Pancreas (tissue), 10 donors: ENCODE measurements at regions not wholly inside any gene's neighbourhood (a gene's known extent, or its start where the extent isn't known, plus 50 kb on each side); places are given as distances from the start of the nearest gene placed in this dataset.

Source experiments
- ATAC-seq, 4 donors: fragments of 200-7000 bp; cut with Tn5 transposase; one replicate each; pipeline versions ENCODE4 v1.8.0 to v1.9.1; 2020; ENCODE audit warnings: mild to moderate bottlenecking in 4 of 4, moderate library complexity in 4 of 4
- DNase-seq, 6 donors: peaks; one replicate each; pipeline ENCODE4 v3.0.0-alpha.2; 2020
- FAIRE-seq: peaks from 2 replicates; lab custom pipeline; 2012; peaks lifted over from hg19 to GRCh38; lab: Jason Lieb, UNC
- H3K27ac ChIP-seq, 4 donors: fragments of 200-600 bp; sonication (generic); 1 replicate in 3 of 4; 2 replicates in 1 of 4; pipeline versions ENCODE4 v1.5.0 to v1.8.0; 2020
- H3K27me3 ChIP-seq, 4 donors: fragments of 200-600 bp; one replicate each; pipeline ENCODE4 v1.8.0; 2021
- H3K36me3 ChIP-seq, 3 donors: fragments of 200-600 bp; sonication (generic) in 1 of 3; one replicate each; pipeline versions ENCODE4 v1.5.0 to v1.8.0; 2020 to 2021
- H3K4me1 ChIP-seq, 3 donors: fragments of 200-600 bp; one replicate each; pipeline ENCODE4 v1.8.0; 2021
- H3K4me3 ChIP-seq, 4 donors: fragments of 200-600 bp; sonication (generic) in 2 of 4; one replicate each; pipeline versions ENCODE4 v1.5.0 to v1.8.0; 2020 to 2021
- H3K9me3 ChIP-seq, 4 donors: fragments of 200-600 bp; one replicate each; pipeline ENCODE4 v1.8.0; 2021
- WGBS, 2 donors: extraction: QIAGEN DNeasy Blood & Tissue Kit; methylation state at CpG; one replicate each; pipeline ENCODE4 v1.1.7; 2013; 5-methylcytosine and 5-hydroxymethylcytosine counted together
- intact Hi-C, 3 donors: fragments of 100-400 bp; cut with DNase I; formaldehyde crosslinking; loops; one replicate each; pipeline versions ENCODE4 v1.11.1 to v1.14.2; 2022
- TF ChIP-seq, protein P1 (sequence below), 4 donors: fragments of 200-600 bp; sonication (generic) in 3 of 4; IDR thresholded peaks; one replicate each; pipeline versions ENCODE4 v1.5.0 to v1.8.0; 2021; ENCODE audit warnings: antibody characterized with exemption in 4 of 4
- donor health status: healthy with polysubstance abuse.
- donor health status: DM: no; HTN: no; CAD: no; lungs with moderate emphysema.
- donor health status: DM: no; HTN: no; CAD: no.
- donor health status: control.
- donor health status: control.
- donor health status: Bipolar disorder and iron deficiency.
- donor health status: DM: yes; HTN: yes; CAD: no.
- donor health status: DM: no; HTN: no; CAD: no.
- donor health status: DM: no; HTN: no; CAD: no.
- donor health status: DM: yes; HTN: yes; CAD: no.

DNA sequence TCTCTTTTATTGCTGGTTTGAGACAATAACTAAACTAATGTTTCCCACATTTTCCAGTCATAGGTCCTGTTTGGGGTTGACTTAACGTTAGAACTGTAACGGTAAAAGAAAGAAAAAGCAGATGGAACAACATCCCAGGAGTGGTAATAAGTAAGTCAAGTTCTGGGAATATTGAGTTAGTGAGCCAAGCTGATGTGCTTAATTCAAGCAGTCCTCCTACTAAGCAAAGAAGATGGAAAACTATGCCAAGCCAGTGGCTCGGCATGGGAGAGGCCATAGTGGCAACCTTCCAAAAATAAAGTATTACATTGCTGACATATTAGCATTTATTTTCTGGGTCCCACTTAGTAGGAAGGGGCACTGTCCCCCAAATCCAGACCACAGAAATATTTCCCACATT, 161.7 kb upstream of the CDH5 start:
- FAIRE-seq = no peak
- no peaks in the 10 kb centered on the region for H3K27me3 ChIP-seq
- no peaks in the 10 kb centered on the region for H3K36me3 ChIP-seq
- no peaks in the 10 kb centered on the region for H3K9me3 ChIP-seq
- no peak overlapping the region for H3K4me3 ChIP-seq
- 65 to 66% methylated on average over 3 of the region's 3 CpGs for WGBS, 2 donors
- TF ChIP-seq, protein P1, sequence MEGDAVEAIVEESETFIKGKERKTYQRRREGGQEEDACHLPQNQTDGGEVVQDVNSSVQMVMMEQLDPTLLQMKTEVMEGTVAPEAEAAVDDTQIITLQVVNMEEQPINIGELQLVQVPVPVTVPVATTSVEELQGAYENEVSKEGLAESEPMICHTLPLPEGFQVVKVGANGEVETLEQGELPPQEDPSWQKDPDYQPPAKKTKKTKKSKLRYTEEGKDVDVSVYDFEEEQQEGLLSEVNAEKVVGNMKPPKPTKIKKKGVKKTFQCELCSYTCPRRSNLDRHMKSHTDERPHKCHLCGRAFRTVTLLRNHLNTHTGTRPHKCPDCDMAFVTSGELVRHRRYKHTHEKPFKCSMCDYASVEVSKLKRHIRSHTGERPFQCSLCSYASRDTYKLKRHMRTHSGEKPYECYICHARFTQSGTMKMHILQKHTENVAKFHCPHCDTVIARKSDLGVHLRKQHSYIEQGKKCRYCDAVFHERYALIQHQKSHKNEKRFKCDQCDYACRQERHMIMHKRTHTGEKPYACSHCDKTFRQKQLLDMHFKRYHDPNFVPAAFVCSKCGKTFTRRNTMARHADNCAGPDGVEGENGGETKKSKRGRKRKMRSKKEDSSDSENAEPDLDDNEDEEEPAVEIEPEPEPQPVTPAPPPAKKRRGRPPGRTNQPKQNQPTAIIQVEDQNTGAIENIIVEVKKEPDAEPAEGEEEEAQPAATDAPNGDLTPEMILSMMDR (IDR thresholded peaks at IDR 0.05) = no peak
- H3K27ac ChIP-seq = no peak overlapping the region
- peak in 1 of 4 donors; percentile 20 for ATAC-seq
- DNase-seq = no peak
- no peaks in the 10 kb centered on the region for H3K4me1 ChIP-seq
- intact Hi-C loops = no loop called here

DNA sequence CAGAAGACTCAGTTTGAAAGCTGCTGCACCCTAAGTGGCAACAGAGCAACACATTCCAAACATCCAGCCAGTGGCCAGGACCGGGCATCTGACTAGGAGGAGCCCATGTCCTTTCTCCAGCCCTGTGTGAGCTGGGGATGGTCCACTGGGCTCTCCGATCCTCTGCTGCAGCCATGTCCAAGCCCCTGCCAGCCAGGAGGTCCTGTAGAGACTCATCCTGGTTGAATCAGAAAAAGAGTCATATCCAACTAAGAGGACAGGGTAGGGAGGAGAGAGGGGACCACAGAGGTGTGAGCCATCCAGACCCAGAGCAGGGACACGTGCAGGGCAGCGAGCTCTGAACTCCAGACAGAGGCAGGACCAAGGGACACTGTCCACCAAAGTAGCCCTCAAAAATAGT, 163.0 kb upstream of the CDH5 start:
- TF ChIP-seq, protein P1 (IDR thresholded peaks at IDR 0.05) = no peak
- Histone ChIP-seq H3K36me3 (no peaks in the 10 kb centered on the region), H3K4me1 (no peaks in the 10 kb centered on the region), H3K27ac (no peak overlapping the region), H3K9me3 (no peaks in the 10 kb centered on the region), H3K27me3 (no peaks in the 10 kb centered on the region), H3K4me3 (no peak overlapping the region)
- 58 to 80% methylated on average over 4 of the region's 4 CpGs for WGBS, 2 donors
- FAIRE-seq (no peak), DNase-seq (no peak), ATAC-seq (no peak)
- intact Hi-C loops = no loop called here

DNA sequence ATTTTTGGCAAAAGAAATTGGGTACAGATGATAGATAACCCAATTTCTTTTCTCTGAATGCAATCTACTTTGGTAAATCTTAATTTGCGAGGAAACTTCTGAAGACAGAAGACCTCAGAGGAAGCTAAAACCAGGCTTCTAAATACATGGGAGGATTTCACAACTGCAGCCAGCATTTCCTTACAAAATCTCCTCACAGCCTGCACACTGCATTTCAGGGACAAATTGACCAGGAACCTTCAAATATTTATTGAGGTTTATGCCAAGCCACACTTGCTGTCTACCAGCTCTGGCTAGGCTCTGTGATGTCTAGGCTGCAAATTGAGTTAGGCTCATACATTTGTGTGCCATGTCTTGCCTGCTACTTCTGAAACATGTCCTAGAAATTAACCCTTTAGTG, 167.3 kb upstream of the CDH5 start:
- no peak for DNase-seq
- intact Hi-C loops = no loop called here
- 92 to 97% methylated on average over 1 of the region's 1 CpG for WGBS, 2 donors
- H3K4me1 ChIP-seq = no peaks in the 10 kb centered on the region
- no peaks in the 10 kb centered on the region for H3K27me3 ChIP-seq
- no peak for ATAC-seq
- H3K9me3 ChIP-seq = no peaks in the 10 kb centered on the region
- FAIRE-seq = no peak
- no peak overlapping the region for H3K4me3 ChIP-seq
- no peak overlapping the region for H3K27ac ChIP-seq
- TF ChIP-seq, protein P1 (IDR thresholded peaks at IDR 0.05) = no peak
- H3K36me3 ChIP-seq = no peaks in the 10 kb centered on the region

DNA sequence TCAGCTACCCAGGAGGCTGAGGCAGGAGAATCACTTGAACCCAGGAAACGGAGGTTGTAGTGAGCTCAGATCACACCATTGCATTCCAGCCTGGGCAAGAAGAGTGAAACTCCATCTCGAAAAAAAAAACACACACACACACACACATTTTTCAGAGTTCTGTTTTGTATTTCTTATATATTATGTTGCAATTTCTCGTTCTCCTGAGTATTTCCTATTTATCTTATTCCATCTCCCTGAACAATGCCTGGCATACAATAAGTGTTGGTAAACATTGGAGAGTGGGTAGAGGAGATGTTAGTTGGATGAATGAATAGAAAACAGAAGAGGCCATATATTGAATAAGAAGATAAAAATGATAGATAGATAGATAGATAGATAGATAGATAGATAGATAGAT, 167.8 kb upstream of the CDH5 start:
- ATAC-seq (no peak), DNase-seq (no peak), FAIRE-seq (no peak)
- Histone ChIP-seq H3K4me1 (no peaks in the 10 kb centered on the region), H3K27me3 (no peaks in the 10 kb centered on the region), H3K9me3 (no peaks in the 10 kb centered on the region), H3K27ac (no peak overlapping the region), H3K36me3 (no peaks in the 10 kb centered on the region), H3K4me3 (no peak overlapping the region)
- intact Hi-C loops = no loop called here
- TF ChIP-seq, protein P1 (IDR thresholded peaks at IDR 0.05) = no peak
- WGBS, 2 donors = 59 to 64% methylated on average over 3 of the region's 3 CpGs

DNA sequence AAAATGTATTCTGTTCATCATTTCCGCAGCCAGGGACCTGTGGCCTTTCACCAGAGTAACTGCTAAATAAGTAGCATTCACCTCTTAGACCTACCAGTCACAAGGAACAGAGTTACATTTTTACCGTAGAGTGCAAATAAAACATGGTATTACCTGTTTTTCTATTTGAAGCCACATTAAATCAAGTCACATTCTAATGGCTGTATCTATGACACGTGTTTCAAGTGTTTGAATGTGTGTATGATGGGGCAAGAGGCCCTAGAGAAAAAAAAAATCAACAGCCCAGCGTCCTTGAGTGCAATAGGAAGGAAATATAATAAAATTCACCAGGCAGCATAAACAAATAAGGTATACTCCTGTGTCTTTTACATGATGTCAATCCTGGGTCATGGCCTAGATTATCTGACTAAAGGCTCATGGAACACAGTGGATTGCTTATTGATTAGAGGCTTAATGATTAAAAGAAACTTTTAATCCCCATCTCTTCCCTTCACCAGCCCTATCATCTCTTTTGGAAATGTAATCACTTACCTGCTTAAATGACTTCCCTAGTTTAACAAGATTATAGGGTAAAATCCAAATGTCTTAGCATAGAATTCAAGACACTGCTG, 168.7 kb upstream of the CDH5 start:
- Histone ChIP-seq H3K27me3 (no peaks in the 10 kb centered on the region), H3K36me3 (no peaks in the 10 kb centered on the region), H3K9me3 (no peaks in the 10 kb centered on the region), H3K4me1 (no peaks in the 10 kb centered on the region), H3K27ac (no peak overlapping the region), H3K4me3 (no peak overlapping the region)
- intact Hi-C loops = no loop called here
- TF ChIP-seq, protein P1 (IDR thresholded peaks at IDR 0.05) = no peak
- DNase-seq = no peak
- no peak for ATAC-seq
- FAIRE-seq = no peak
- 52 to 55% methylated on average over 4 of the region's 4 CpGs for WGBS, 2 donors
